Mammary epithelial cell (primary cell): ENCODE measurements at regions not wholly inside any gene's neighbourhood (a gene's known extent, or its start where the extent isn't known, plus 50 kb on each side); places are given as distances from the start of the nearest gene placed in this dataset.

Experiments used
- CTCF ChIP-seq, 2 donors: IDR thresholded peaks in 1 of 2; conservative IDR thresholded peaks in 1 of 2; 2 replicates each; pipeline ENCODE4 v1.5.1; 2011 to 2012; ENCODE audit warnings: inconsistent platforms in 2 of 2, low read length in 2 of 2, mild to moderate bottlenecking in 2 of 2, control low read depth in 1 of 2, low read depth in 1 of 2; ENCODE audit not compliant: insufficient read depth in 1 of 2; ENCODE audit errors: extremely low read depth in 1 of 2
- EZH2 ChIP-seq: IDR thresholded peaks from 2 replicates; pipeline ENCODE4 v1.6.1; 2012; ENCODE audit warnings: low read length, inconsistent platforms, borderline replicate concordance

GRCh38 chr2:34656632-34657031 is 1057.5 kb upstream of the FAM98A start:
- TF ChIP-seq CTCF (conservative IDR thresholded peaks at IDR 0.05 in 1 of 2, IDR thresholded peaks at IDR 0.05 in 1 of 2; ENCODE audit: extremely low read depth in 1 of 2, insufficient read depth in 1 of 2, low read depth in 1 of 2, low read length in 2 of 2) (no peak), EZH2 (no peak)
